OCI-LY7 (cell line): ENCODE measurements at regions not wholly inside any gene's neighbourhood (a gene's known extent, or its start where the extent isn't known, plus 50 kb on each side); places are given as distances from the start of the nearest gene placed in this dataset.

Experiments used
- BruUV-seq: library from RNA; stranded (reverse); fragments of 400-500 nt; replicated peaks from 2 replicates; lab custom pipeline; 2021; lab: Mats Ljungman, UMichigan
- CTCF ChIA-PET: fragments of 300-600 bp; sonication (Branson Sonifier 250); formaldehyde crosslinking; loops from one replicate; lab custom pipeline; 2022; ENCODE audit warnings: antibody characterized with exemption; ENCODE audit not compliant: unreplicated experiment; lab: Charles Lee
- POLR2A ChIA-PET: fragments of 300-600 bp; sonication (Branson Sonifier 250); formaldehyde crosslinking; loops from one replicate; lab custom pipeline; 2022; ENCODE audit warnings: antibody characterized with exemption; lab: Charles Lee
- DNase-seq: peaks from one replicate; pipeline ENCODE4 v3.0.0-alpha.2; 2015; ENCODE audit warnings: low spot score
- H2AFZ ChIP-seq: fragments of 200-600 bp; sonication (generic), shearing (Covaris generic); 2 replicates; pipeline ENCODE4 v1.6.1; 2014; ENCODE audit warnings: mild to moderate bottlenecking, antibody characterized with exemption, low read length, moderate library complexity
- H3K27ac ChIP-seq: fragments of 200-600 bp; sonication (generic); 2 replicates; pipeline ENCODE4 v1.5.1; 2014; ENCODE audit warnings: mixed run types, low read depth, mild to moderate bottlenecking, moderate library complexity, low read length, inconsistent platforms; ENCODE audit not compliant: poor library complexity, severe bottlenecking
- H3K36me3 ChIP-seq: fragments of 200-600 bp; sonication (generic); 2 replicates; pipeline ENCODE4 v1.6.1; 2014; ENCODE audit warnings: mild to moderate bottlenecking, antibody characterized with exemption, low read length, moderate library complexity, mixed read lengths; ENCODE audit not compliant: insufficient read depth
- H3K4me1 ChIP-seq: fragments of 200-600 bp; sonication (generic); 2 replicates; pipeline ENCODE4 v1.5.1; 2014; ENCODE audit warnings: mild to moderate bottlenecking, low read length; ENCODE audit not compliant: insufficient read depth, poor library complexity, severe bottlenecking
- H3K4me2 ChIP-seq: fragments of 200-600 bp; sonication (generic); 2 replicates; pipeline ENCODE4 v1.6.1; 2014; ENCODE audit warnings: mild to moderate bottlenecking, low read length
- H3K4me3 ChIP-seq: fragments of 200-600 bp; sonication (generic); 2 replicates; pipeline ENCODE4 v1.5.1; 2014; ENCODE audit warnings: mild to moderate bottlenecking, low read depth, low read length; ENCODE audit not compliant: poor library complexity, severe bottlenecking
- H3K79me2 ChIP-seq: fragments of 200-600 bp; sonication (generic); 2 replicates; pipeline ENCODE4 v1.6.1; 2016; ENCODE audit warnings: low read depth, mild to moderate bottlenecking, low read length, moderate library complexity, mixed read lengths; ENCODE audit not compliant: insufficient read depth
- H3K9me2 ChIP-seq: fragments of 200-600 bp; sonication (generic); 2 replicates; pipeline ENCODE4 v1.6.1; 2016; ENCODE audit warnings: mild to moderate bottlenecking, low read length, mixed read lengths; ENCODE audit not compliant: insufficient read depth
- H3K9me3 ChIP-seq: fragments of 200-600 bp; sonication (generic); 2 replicates; pipeline ENCODE4 v1.6.1; 2014; ENCODE audit warnings: mild to moderate bottlenecking, mixed run types, low read length, mixed read lengths
- H4K20me1 ChIP-seq: fragments of 200-600 bp; sonication (generic); 2 replicates; pipeline ENCODE4 v1.6.1; 2014; ENCODE audit warnings: mild to moderate bottlenecking, antibody characterized with exemption, low read length, moderate library complexity, mixed read lengths; ENCODE audit not compliant: insufficient read depth
- EZH2phosphoT487 ChIP-seq: fragments of 200-600 bp; sonication (generic); IDR thresholded peaks from 2 replicates; pipeline ENCODE4 v1.6.1; 2018; ENCODE audit warnings: low read depth, borderline replicate concordance, mild to moderate bottlenecking, mixed run types, antibody characterized with exemption, low read length, moderate library complexity, mixed read lengths
- intact Hi-C: fragments of 100-400 bp; cut with micrococcal nuclease; formaldehyde crosslinking; loops from one replicate; pipeline ENCODE4 v1.10.0; 2022; ENCODE audit not compliant: unreplicated experiment
- TF ChIP-seq, protein P1 (sequence below): fragments of 200-600 bp; sonication (generic); conservative IDR thresholded peaks from 2 replicates; pipeline ENCODE4 v1.5.1; 2014; ENCODE audit warnings: mild to moderate bottlenecking, antibody characterized with exemption, low read length, moderate library complexity, mixed read lengths

DNA sequence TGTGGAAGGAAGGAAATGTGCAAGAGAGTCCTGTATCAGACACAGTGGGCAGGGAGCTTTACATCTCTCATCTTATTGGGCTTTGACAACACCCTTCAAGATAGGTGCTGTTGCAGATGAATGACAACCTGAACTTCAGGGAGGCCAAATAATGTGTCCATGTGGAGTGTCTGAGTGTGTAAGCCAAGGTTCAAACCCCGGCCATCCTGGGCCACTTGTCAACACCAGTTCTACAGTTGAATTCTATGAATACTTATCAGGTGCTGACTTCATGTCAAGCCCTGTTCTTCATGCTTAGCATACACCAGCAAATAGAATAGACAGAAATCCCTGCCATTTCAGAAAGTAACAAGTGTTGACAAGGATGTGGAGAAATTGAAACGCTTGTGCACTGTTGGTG, 354.4 kb downstream of the KCNRG start:
- no TSS peak for BruUV-seq
- H3K79me2 ChIP-seq = no peaks in the 10 kb centered on the region
- peak overlapping the region; percentile 86; the same call in 1 of the 2 replicates for H2AFZ ChIP-seq
- intact Hi-C loops = no loop called here
- ChIA-PET CTCF (no interaction called here), POLR2A (interaction anchor here (0.6 to 1.2 kb wide), 4 partner anchors 37 to 441 kb away, joined by 3 to 7 read pairs (median 5); no protein-coding TSS in a partner anchor)
- H3K36me3 ChIP-seq = no peaks in the 10 kb centered on the region; the same call in 1 of the 2 replicates
- no peaks in the 10 kb centered on the region for H4K20me1 ChIP-seq
- H3K9me2 ChIP-seq = no peaks in the 10 kb centered on the region
- peaks cover 38% of the 10 kb centered on the region for H3K4me1 ChIP-seq
- H3K9me3 ChIP-seq = no peaks in the 10 kb centered on the region
- TF ChIP-seq, protein P1, sequence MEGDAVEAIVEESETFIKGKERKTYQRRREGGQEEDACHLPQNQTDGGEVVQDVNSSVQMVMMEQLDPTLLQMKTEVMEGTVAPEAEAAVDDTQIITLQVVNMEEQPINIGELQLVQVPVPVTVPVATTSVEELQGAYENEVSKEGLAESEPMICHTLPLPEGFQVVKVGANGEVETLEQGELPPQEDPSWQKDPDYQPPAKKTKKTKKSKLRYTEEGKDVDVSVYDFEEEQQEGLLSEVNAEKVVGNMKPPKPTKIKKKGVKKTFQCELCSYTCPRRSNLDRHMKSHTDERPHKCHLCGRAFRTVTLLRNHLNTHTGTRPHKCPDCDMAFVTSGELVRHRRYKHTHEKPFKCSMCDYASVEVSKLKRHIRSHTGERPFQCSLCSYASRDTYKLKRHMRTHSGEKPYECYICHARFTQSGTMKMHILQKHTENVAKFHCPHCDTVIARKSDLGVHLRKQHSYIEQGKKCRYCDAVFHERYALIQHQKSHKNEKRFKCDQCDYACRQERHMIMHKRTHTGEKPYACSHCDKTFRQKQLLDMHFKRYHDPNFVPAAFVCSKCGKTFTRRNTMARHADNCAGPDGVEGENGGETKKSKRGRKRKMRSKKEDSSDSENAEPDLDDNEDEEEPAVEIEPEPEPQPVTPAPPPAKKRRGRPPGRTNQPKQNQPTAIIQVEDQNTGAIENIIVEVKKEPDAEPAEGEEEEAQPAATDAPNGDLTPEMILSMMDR = no peak
- TF ChIP-seq EZH2phosphoT487 = no peak
- H3K4me3 ChIP-seq = no peak overlapping the region
- DNase-seq = no peak
- H3K27ac ChIP-seq = no peak overlapping the region
- H3K4me2 ChIP-seq = no peak overlapping the region

DNA sequence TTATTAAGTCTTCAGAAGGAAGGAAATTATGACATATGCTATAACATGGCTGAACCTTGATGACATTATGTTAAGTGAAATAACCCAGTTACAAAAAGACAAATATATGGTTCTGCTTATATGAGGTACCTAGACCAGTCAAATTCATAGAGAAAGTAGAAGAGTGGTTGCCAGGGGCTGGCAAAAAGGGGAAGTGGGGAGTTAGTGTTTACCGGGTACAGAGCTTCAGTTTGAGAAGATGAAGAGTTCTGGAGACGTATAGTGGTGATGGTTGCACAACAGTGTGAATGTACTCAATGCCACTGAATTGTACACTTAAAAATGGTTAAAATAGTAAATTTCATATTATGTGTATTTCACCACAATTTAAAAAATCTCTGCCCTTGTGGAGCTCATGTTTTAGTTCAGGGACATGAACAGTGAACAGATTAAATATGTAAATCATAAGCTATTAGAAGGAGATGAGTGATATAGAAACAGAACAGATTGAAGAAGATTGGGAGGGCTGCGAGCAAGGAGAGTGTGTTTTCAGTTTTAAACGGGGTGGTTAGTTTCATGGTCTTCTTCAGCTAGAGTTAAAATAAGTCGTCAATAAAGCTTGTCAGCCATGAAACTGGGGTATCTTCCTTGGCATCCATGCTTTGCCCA, 355.2 kb downstream of the KCNRG start:
- Histone ChIP-seq H3K36me3 (no peaks in the 10 kb centered on the region; the same call in 1 of the 2 replicates), H3K79me2 (no peaks in the 10 kb centered on the region), H3K4me2 (peak overlapping the region; percentile 56), H4K20me1 (no peaks in the 10 kb centered on the region), H3K4me1 (peaks cover 32% of the 10 kb centered on the region), H3K9me3 (no peaks in the 10 kb centered on the region), H2AFZ (peak overlapping the region; percentile 86; the same call in 1 of the 2 replicates), H3K9me2 (no peaks in the 10 kb centered on the region), H3K27ac (peak overlapping the region; percentile 25), H3K4me3 (no peak overlapping the region)
- POLR2A ChIA-PET = interaction anchor here (0.6 to 1.2 kb wide), 9 partner anchors 9 to 1513 kb away, joined by 3 to 7 read pairs (median 3); no protein-coding TSS in a partner anchor
- peak; percentile 70 for DNase-seq
- CTCF ChIA-PET = interaction anchor here (0.6 to 1.1 kb wide), 3 partner anchors 17 to 372 kb away, joined by 3 read pairs; no protein-coding TSS in a partner anchor
- TF ChIP-seq EZH2phosphoT487 = no peak
- TF ChIP-seq, protein P1 = no peak
- BruUV-seq = no TSS peak
- intact Hi-C loops = no loop called here

DNA sequence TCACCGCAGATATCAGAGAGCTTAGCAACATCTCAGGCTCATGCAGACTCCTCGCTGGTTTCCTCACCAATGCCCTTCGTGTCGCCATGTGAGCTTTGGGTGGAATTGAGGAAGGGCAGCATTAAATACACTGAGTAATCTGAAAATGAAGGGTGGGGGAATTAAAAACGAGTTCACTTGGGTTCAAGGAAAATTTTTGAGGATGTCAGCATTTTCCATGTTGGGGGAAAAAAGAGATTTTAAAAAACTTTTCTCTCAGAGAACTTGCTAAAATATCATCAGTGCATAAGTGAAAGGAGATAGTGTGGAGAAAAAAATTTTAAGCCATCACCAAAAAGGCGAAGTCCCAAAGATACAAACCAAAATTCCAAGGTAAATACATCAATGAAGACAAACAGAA, 359.3 kb downstream of the KCNRG start:
- H3K27ac ChIP-seq = no peak overlapping the region
- no TSS peak for BruUV-seq
- ChIA-PET CTCF (no interaction called here), POLR2A (no interaction called here)
- peaks cover 5% of the 10 kb centered on the region; the same call in 1 of the 2 replicates for H3K9me3 ChIP-seq
- H3K79me2 ChIP-seq = no peaks in the 10 kb centered on the region
- no peak for DNase-seq
- H4K20me1 ChIP-seq = no peaks in the 10 kb centered on the region
- H3K4me2 ChIP-seq = no peak overlapping the region
- H2AFZ ChIP-seq = no peak overlapping the region
- no peak for TF ChIP-seq EZH2phosphoT487
- TF ChIP-seq, protein P1 = no peak
- intact Hi-C loops = no loop called here
- H3K36me3 ChIP-seq = no peaks in the 10 kb centered on the region
- H3K9me2 ChIP-seq = no peaks in the 10 kb centered on the region
- no peak overlapping the region for H3K4me3 ChIP-seq
- peaks cover 56% of the 10 kb centered on the region for H3K4me1 ChIP-seq
